ENCODE measurements at regions not wholly inside any gene's neighbourhood (a gene's known extent, or its start where the extent isn't known, plus 50 kb on each side); places are given as distances from the start of the nearest gene placed in this dataset.
A peak's percentile ranks its signal among the peaks of the same experiment; 100 is the strongest.

DNA sequence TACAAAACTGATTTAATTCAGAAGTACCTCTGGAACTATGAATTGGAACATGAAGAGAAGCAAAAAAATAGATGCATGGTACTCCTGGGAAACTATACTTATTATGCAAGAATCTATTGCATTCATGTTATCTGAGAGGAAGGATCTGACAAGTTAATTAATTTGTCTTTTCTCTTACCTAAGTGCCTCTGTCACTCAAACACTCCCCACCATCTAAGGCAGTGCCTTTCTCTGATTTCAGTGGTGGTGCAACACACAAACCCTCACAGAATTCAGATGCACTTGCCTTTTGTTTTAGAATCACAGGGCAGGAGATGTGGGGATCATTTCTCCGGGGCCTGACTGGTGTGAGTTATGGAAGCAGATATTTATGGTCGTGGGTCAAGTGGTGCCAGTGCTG is 52.5 kb upstream of the C9orf72 start:
- no peak for DNase-seq

DNA sequence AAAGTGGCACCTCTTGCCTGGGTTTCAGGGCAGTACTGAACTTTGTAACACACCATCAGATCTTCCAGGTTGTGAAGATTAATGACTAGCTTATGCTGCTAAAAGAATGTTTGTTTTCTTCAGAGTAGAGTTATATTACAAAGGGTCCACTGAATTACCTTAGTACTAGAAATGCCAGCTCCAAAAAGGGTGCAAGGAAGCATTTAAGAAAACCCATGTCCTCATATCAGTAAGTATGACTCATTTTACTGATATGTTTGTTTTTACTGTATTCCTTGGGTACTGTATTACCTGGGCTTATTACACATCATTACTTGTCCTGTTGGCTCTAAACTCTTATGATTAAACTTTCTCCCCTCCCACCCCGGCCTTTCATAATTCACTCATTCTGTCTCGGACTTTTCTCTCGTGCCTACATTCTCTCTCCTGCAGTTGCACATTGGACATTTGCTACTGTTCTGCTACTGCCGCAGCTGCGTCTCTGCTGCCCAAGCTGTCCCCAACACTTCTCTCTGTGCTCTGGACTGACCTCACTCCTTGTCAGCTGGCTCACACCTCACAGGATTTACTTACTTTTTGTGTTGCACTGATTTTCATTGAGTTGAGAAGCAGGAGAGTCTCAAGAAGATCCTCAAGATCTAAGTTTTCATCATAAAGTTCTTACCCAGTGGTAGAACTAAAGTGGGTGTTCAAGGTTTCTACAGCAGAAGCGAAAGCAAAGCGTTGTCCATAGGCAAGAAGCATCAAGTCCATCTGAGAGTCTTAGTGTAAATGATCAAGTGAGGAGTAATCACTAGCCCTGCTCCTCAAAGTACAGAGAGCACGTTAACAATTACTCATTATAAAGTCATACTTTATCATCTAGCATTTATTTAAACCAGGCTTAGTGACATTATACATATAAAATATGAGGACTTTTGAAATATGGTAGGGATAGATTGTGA is 53.2 kb upstream of the C9orf72 start:
- no peak for DNase-seq

DNA sequence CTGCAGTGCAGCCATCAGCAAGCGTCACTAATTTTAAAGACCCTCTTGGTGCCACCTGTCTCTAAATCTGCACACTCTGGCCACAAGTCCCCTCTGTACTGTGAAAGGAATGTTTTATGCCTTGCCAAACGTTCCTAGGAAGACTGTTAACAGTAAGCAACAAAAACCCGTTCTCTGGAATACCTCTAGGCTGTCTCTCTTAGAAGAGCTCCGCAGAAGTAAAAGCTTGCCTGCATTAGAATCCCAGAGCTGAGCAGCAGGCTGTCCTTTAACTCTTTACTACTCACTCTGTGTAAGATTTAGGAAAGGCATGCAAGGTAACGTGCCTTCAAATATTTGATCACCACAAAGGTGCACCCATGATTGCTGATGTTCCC is 53.9 kb upstream of the C9orf72 start:
- no peak for DNase-seq

DNA sequence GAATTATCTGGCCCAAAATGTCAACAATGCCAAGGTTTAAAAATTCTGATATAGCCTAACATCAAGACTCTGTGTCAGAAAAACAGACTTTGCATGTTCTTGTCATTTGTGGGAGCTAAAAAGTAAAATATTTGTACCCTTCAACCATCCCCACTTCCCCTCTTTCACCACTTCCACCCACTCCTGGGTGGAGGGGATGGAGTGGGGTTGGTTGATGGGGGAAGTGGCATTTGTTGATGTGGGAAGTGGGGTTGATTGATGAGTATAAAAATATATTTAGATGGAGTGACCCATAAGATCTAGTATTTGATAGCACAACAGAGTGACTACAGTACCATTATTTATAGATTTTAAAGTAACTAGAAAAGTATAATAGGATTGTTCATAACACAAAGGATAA is 55.0 kb upstream of the C9orf72 start:
- no peak for DNase-seq

DNA sequence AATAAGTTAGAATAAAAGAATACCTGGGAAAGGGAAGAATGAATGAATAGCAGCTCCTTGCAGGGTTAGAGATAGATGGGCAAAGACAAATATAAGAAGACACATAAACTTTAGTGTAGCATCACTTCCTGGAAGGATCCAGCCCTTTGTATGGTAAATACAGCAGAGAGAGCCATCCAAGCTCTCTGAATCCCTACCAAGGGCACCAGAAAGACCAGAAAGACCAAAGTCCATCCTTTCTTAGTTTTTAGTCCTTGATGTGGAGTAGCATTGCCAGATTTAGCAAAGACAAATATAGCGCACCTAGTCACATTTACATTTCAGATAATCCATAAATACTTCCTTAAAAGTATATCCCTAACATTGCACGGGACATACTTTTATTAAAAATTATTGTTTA is 56.1 kb upstream of the C9orf72 start:
- DNase-seq = no peak

DNA sequence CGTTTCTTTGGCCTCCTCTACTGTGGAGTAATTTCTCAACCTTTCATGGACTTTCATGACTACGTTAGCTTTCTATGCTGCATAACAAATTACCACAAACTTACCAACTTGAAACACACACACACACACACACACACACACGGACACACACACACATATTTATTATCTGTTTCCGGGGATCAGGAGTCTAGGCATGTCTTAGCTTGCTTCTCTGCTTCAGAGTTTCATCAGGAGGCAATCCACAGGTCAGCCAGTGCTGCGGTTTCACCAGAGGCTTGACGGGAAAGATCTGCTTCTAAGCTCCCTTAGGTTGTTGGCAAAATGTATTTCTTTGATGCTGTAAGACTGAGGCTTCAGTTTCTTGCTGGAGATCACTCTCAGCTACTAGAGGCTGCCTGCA is 59.0 kb upstream of the C9orf72 start:
- DNase-seq = no peak

DNA sequence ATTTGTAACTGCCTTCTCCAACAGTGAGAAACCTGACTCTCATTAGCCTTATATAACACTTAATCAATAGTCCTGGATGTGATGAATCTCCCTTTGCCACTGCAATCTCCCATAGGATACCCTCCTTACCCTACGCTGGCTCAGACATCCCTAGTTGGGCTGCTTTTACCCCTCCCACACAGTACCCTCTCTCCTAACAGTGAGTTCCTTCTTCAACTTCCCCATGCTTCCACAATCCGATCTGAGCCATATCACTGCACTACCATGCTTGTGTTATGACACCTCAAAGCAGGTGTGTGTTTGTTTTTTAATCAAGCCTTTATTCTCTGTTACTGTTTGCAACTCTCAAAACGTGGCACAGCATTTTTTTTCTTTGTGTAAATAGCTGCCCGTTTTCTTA is 60.5 kb upstream of the C9orf72 start:
- DNase-seq = no peak

DNA sequence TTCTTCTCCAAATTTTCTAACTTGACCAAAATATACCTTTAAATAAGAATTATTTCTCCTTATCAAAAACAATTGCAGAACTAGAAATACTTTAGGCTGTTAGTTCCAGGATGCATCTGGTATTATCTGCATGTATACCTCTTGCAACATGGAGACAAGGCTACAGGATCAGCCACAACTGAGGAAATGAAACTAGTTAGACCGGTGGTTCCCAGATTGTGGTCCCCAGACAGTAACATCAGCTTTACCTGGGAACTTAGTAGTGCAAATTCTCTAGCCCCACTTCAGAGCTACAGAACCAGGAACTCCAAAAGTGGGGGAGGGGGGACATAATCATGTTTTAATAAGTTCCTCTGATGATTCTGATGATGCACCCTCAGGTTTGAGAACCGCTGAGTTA is 61.6 kb upstream of the C9orf72 start:
- DNase-seq = no peak

DNA sequence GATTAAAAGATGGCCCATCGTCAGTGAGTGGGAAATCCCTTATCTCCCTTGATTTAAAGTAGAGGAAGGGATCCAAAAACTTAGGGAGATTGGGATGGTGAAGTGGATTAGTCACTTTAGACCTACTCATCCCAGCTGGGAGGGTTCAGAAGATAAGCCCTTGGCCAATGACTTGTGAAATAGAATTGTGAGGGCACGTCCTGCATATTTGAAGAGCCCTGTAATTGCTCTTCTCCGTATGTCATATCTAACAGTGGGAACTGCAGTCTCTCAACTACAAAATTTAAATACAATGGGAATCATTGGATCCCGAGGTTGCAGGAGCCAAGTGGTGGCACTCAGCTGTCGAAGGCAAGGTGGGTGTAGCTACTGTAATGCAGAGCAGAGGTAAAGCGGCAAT is 65.4 kb upstream of the C9orf72 start:
- no peak for DNase-seq

DNA sequence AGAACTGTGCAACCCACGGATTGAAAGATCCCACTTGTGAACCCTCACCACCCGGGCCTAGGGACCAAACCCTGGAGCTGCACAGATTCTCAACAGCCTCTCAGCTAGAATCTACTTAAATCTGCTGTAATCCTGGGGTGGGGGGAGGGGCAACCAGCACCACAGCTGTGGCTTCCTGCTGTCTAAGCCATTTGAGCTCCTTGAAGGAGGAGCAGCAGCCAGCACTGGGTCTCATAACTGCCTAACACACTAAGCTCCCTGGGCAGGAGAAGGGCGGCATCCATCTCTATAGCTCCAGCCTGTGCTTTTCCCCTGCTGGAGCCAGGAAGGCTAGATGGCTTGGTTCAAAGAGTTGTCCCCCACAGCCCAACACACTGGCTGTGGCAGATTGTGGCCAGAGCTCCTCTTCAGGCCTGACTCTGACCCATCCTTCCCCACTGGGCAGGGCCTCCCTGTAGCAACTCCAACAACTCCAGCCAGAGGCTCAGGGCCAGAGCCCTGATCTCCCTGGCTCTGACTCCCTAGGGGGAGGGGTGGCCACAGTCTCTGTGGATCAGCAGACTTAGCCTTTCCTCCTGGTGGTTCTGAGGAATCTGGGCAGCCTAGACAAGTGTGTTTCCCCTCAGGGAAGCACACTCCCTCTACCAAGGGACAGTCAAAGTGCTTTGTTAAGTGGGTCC is 72.0 kb upstream of the C9orf72 start:
- no peak for DNase-seq

DNA sequence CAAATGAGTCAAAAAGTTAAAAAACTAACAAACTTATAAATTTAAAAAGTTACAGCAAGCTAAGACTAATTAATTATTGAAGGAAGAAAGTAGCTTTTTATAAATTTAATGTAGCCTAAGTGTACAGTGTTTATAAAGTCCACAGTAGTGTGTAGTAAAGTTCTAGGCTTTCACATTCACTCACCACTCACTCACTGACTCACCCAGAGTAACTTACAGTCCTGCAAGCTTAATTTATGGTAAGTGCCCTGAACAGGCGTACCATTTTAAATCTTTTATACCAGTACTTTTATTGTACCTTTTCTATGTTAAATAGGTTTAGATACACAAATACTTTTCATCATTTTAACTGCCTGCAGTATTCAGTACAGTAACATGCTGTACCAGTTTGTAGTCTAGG is 80.0 kb upstream of the C9orf72 start:
- no peak for DNase-seq

DNA sequence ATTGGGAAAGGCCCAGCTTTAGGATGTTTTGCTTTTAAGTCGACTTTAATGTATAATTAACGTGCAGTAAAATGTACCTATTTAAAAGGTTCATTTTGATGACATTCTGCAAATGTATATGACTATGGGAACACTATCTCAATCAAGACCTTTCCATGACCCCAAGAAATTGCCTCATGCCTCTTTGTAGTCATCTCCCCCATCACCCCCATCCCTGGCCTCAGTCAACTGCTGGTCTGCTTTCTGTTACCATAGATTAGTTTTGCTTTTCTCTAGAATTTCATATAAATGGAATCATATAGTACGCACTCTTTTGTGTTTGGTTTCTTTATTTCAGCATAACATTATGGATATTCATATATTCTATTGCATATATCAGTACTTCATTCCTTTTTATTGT is 80.7 kb upstream of the C9orf72 start:
- no peak for DNase-seq

DNA sequence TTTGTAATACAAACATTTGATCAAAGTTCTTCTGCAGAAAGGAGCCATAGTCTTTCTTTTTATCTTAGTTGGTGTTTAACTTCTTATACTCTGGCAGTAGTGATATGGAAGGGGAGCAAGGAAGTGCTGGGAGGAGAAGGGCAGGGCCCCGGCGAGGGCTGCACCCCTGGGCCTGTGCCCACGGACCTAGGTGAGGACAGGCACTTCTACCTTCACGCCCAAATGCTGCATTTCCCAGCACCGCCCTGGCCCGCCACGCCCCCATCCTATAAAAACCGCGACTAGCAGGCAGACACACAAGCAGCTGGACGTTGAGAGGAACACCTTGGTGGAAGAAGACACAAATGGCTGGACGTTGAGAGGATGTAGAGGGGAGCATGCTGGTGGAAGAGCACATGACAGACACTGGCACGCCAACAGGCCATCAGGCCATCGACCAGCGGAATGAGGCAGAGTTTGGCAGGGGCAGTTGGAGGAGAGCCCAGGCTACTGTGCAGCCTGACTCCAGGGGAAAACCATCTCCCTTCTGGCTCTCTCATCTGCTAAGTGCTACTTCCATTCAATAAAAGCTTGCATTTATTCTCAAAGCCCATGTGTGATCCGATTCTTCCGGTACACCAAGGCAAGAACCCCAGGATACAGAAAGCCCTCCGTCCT is 81.5 kb upstream of the C9orf72 start:
- DNase-seq = no peak

DNA sequence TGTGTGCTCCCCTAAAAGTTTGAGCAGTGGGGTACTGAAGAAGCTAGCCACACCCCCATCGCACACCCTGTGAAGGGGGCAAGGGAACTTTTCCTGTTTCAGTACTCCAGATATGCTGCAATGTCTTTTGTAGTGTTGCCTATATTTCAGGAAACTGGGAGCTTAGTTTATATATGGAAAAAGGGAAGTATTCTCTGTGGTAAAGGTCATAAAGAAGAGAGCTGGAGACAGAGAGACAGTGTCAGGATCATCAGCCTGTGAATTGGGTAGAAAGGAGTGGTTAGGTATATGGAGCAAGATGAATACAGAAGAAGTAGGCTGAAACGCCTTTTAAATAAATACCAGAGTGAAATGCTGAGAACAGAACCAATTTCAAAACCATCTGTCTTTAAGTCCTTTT is 82.2 kb upstream of the C9orf72 start:
- DNase-seq = no peak

DNA sequence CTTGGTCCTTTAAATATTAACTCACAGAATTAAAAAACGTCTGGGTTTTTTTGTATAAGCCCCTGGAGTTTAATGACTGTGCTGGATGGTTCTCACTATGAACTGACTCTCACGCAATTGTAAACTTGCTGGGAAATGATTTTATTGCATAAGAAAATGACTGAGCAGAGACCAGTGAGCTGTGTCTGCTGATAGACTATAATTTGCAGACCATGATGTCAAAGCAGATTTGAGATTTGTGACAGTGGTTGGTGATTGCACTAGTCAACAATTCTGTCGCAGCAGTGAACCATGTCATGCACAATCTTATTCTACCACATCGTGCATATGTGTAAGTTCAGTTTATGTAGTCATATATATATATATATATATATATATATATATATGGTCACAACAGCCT is 85.7 kb upstream of the C9orf72 start:
- no peak for DNase-seq

DNA sequence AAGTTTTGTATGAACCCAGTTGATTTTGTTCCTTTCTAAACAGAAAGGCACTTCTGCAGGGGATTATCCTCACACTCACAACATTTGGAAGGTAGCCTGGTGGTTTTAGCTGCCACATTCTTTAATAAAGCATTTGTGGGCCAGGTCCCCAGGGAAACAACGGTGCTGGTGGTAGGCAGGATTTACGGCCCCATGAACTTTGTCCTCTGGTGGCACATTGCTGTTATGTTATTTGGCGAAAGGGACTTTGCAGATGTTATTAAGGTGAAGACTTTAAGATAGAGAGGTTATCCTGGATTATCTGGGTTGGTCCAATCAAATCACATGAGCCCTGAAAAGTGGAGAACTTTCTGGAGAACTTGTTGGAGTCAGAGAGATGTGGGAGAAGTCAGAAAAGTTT is 86.3 kb upstream of the C9orf72 start:
- no peak for DNase-seq

DNA sequence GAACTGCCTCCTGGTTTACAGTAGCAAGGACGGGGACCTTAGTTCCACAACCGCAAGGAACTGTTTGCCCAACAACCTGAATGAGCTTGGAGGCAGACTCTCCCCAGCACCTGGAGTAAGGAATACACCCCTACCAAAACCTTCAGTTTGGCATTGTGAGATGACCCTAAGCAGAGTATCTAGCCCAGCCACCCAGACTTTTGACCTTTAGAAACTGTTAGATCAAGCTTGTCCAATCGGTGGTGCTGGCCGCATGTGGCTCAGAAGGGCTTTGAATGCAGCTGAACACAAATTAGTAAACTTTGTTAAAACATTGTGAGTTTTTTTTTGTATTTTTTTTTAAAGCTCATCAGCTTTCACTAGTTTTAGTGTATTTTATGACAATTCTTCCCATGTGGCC is 86.9 kb upstream of the C9orf72 start:
- DNase-seq = no peak

DNA sequence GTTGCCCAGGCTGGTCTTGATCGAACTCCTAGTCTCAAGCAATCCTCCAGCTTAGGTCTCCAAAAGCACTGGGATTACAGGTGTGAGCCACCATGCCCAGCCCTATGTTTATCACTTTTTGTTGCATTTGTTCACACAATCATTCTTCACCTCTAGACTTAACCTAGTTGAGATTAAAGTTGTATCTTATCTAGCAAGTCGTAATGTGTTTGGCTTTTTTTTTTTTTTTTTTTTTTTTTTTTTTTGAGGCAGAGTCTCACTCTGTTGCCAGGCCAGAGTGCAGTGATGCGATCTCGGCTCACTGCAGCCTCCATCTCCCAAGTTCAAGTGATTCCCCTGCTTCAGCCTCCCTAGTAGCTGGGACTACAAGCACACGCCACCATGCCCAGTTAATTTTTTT is 90.2 kb upstream of the C9orf72 start:
- DNase-seq = no peak

DNA sequence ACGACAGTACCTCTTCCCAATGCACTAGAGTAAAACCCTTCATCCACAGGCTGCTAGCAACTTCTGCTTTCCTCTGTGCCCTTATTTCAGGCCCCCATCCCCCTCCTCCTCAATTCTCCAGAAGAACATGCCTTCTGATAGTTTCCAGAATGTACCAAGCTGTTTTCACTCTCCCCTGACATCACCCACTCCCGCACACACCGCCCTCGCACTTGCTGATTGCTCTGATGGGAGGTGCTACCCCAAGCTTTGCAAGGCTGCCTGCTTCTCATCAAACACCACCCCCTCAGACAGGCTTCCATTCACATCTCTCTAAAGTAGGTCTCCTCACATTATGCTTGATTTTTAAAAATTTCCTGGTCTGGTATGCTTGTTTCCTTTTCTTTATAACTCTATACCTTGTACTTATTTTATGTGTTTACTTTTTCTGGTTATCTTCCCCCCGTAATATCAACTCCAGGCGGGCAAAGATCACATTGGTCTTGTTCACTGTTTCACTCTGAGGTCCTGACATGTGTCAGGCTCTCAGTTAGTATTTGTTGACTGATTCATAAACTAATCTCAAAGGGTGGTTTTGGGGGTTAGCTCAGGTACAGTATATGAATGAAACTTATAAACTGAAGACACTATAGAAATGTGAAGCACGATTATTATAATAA is 91.0 kb upstream of the C9orf72 start:
- DNase-seq = no peak

DNA sequence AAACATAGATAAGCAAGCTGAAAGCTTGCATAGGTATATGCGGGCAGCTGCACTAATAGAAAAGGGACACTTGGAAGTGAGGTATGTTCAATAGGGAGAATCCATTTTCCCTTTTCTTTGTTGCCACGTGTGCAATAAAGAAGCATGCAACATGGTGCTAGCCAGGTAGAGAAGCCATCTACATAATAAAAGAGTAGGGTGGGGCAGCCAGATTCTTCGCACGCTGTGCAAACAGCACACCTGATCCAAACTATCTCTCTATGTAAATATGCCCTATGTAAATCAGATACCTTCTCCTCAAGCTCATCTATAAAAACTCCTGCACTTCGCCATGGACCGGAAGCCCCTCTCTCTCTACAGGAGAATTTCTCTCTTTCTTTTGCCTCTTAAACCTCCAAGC is 91.9 kb upstream of the C9orf72 start:
- DNase-seq = peak in 1 of 2 experiments; percentile 19

DNA sequence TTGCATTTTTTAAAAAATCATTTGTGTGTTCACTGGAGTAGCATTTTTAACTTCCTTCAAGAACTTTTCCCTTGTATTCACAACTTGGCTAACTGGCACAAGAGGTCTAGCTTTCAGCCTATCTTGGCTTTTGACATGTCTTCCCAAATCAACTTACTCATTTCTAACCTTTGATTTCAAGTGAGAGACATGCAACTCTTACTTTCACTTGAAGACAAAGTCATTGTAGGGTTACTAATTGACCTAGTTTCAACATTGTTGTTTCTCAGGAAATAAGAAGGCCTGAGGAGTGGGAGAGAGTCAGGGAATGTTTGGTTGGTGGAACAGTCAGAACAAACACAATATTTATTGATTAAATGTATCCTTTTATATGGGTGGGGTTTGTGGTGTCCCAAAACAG is 95.0 kb upstream of the C9orf72 start:
- DNase-seq = no peak

DNA sequence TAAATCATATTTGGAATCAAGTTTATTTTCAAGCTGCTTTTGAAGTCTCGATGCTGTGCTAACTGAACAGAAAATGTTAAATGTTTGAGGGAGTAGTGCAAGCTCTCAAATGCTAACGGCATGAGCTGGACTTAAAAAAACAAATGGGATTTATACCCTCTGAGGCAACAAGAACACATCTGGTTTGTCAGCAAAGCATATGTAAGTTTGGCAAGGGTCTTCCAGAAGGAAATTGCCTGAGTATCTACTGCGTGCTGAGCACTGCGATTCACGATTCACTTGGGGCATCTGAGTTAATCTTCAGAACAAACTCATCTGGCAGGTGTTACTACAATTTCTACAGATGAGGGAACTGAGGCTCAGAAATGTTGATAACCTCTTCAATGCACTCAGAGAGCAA is 98.4 kb upstream of the C9orf72 start:
- no peak for DNase-seq

DNA sequence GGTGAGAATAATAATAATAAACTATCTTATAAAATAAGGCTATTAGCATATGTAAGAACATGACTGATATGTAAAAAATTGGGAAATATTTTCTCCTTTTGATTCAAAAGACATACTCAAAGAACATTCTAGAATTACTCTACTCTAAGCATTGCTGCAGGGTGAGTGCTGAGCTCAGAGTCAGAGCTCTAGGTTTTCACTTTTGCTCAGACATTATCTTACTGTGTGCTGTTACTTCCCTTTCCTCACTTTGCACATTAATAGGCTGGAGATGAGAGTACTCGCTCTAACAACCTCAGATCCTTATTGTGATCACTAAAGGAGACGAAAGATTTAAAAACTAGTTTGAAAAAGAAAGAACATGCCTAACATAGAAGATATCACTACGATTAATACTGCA is 99.4 kb upstream of the C9orf72 start:
- no peak for DNase-seq

DNA sequence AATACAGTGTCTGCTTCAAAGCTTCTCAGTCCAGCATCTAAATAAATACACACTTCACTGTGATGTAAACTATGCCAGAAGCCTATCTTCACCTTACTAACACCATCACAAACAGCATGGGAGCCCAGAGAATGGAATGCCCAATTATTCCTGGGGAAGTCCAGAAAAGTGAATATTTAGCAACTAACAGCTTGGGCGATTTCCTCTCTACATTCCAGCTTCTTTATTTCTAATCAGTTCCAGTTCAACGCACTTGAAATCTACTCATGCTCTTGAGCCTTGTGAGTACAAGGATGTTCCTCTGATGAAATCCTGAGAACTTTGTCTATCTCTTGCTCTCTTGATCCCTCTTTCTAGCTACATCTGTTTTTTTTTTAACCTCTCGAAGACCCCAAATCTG is 100.4 kb upstream of the C9orf72 start:
- no peak for DNase-seq

All from NCI-H2081 (cell line).